IMR-90 (cell line): ENCODE measurements at regions not wholly inside any gene's neighbourhood (a gene's known extent, or its start where the extent isn't known, plus 50 kb on each side); places are given as distances from the start of the nearest gene placed in this dataset.

Experiments
- ATAC-seq: fragments of 200-7000 bp; cut with Tn5 transposase; 2 replicates; pipeline ENCODE4 v1.9.1; 2020; ENCODE audit warnings: low read depth, mild to moderate bottlenecking, moderate library complexity
- BruUV-seq: library from RNA; stranded (reverse); fragments of 400-500 nt; replicated peaks from 2 replicates; lab custom pipeline; 2021; lab: Mats Ljungman, UMichigan
- CTCF ChIA-PET: fragments of 300-600 bp; formaldehyde crosslinking; extraction: SDS; loops from one replicate; lab custom pipeline; 2021; ENCODE audit warnings: antibody characterized with exemption; lab: Yijun Ruan, JAX
- POLR2A ChIA-PET: fragments of 300-600 bp; sonication (Branson Sonifier 250); formaldehyde crosslinking; loops from one replicate; lab custom pipeline; 2022; ENCODE audit warnings: antibody characterized with exemption; ENCODE audit not compliant: unreplicated experiment; lab: Charles Lee
- DNase-seq: peaks from one replicate; pipeline ENCODE4 v3.0.0; 2013
- H2AFZ ChIP-seq: replicated peaks from 2 replicates; pipeline ENCODE3; 2013; ENCODE audit warnings: low read length, mild to moderate bottlenecking; ENCODE audit not compliant: poor library complexity
- H2AK5ac ChIP-seq: 2 replicates; pipeline ENCODE4 v1.6.1; 2013; ENCODE audit warnings: low read depth, low read length, inconsistent platforms
- H2AK9ac ChIP-seq: replicated peaks from 2 replicates; pipeline ENCODE3; 2013; ENCODE audit warnings: mild to moderate bottlenecking, low read depth, low read length, moderate library complexity; ENCODE audit not compliant: poor library complexity
- H2BK120ac ChIP-seq: 2 replicates; pipeline ENCODE4 v1.6.1; 2013; ENCODE audit warnings: low read depth, low read length, inconsistent platforms
- H2BK15ac ChIP-seq: 3 replicates; pipeline ENCODE4 v1.6.1; 2013; ENCODE audit warnings: low read depth, low read length, inconsistent platforms
- H2BK20ac ChIP-seq: 2 replicates; pipeline ENCODE4 v1.6.1; 2013; ENCODE audit warnings: low read depth, mild to moderate bottlenecking, inconsistent platforms, low read length, moderate library complexity
- H2BK5ac ChIP-seq: 2 replicates; pipeline ENCODE4 v1.6.1; 2013; ENCODE audit warnings: mild to moderate bottlenecking, low read depth, low read length, inconsistent platforms; ENCODE audit not compliant: poor library complexity, severe bottlenecking
- H3K14ac ChIP-seq: replicated peaks from 2 replicates; pipeline ENCODE4 v1.6.1; 2013; ENCODE audit warnings: low read depth, low read length, inconsistent platforms
- H3K18ac ChIP-seq: 2 replicates; pipeline ENCODE4 v1.6.1; 2013; ENCODE audit warnings: low read depth, low read length, control low read depth
- H3K23ac ChIP-seq: 2 replicates; pipeline ENCODE4 v1.6.1; 2013; ENCODE audit warnings: low read depth, low read length, inconsistent platforms
- H3K27ac ChIP-seq: 2 replicates; pipeline ENCODE4 v1.5.1; 2013; ENCODE audit warnings: mild to moderate bottlenecking, control low read depth, low read length; ENCODE audit not compliant: insufficient read depth
- H3K27me3 ChIP-seq: 2 replicates; pipeline ENCODE4 v1.6.1; 2013; ENCODE audit warnings: low read length; ENCODE audit not compliant: control insufficient read depth, insufficient read depth
- H3K36me3 ChIP-seq: 2 replicates; pipeline ENCODE4 v1.6.1; 2013; ENCODE audit warnings: low read length, mixed read lengths; ENCODE audit not compliant: control insufficient read depth, insufficient read depth
- H3K4ac ChIP-seq: 2 replicates; pipeline ENCODE4 v1.6.1; 2013; ENCODE audit warnings: low read depth, low read length, inconsistent platforms
- H3K4me1 ChIP-seq: 2 replicates; pipeline ENCODE4 v1.6.1; 2013; ENCODE audit warnings: low read length, mixed read lengths; ENCODE audit not compliant: control insufficient read depth, insufficient read depth
- H3K4me2 ChIP-seq: 2 replicates; pipeline ENCODE4 v1.6.1; 2013; ENCODE audit warnings: low read depth, mild to moderate bottlenecking, control low read depth, low read length, moderate library complexity
- H3K4me3 ChIP-seq: 2 replicates; pipeline ENCODE4 v1.5.1; 2013; ENCODE audit warnings: low read depth, mild to moderate bottlenecking, control low read depth, low read length, moderate library complexity; ENCODE audit not compliant: insufficient read depth
- H3K56ac ChIP-seq: 2 replicates; pipeline ENCODE4 v1.6.1; 2013; ENCODE audit warnings: low read length, inconsistent platforms; ENCODE audit not compliant: insufficient read depth; ENCODE audit errors: extremely low read depth
- H3K79me1 ChIP-seq, 2 experiments: 2 replicates each; pipeline ENCODE4 v1.6.1; 2013; ENCODE audit warnings: low read length in 2 of 2, inconsistent platforms in 1 of 2, low read depth in 1 of 2
- H3K9ac ChIP-seq: 2 replicates; pipeline ENCODE4 v1.6.1; 2013; ENCODE audit warnings: low read depth, low read length, control low read depth
- H3K9me1 ChIP-seq: 2 replicates; pipeline ENCODE4 v1.6.1; 2013; ENCODE audit warnings: low read length, inconsistent platforms; ENCODE audit not compliant: insufficient read depth
- H3K9me3 ChIP-seq: 2 replicates; pipeline ENCODE4 v1.6.1; 2013; ENCODE audit warnings: low read length; ENCODE audit not compliant: control insufficient read depth, insufficient read depth
- H4K20me1 ChIP-seq: 2 replicates; pipeline ENCODE4 v1.6.1; 2013; ENCODE audit warnings: low read length, inconsistent platforms; ENCODE audit not compliant: insufficient read depth
- H4K5ac ChIP-seq: 2 replicates; pipeline ENCODE4 v1.6.1; 2013; ENCODE audit warnings: mild to moderate bottlenecking, low read depth, low read length, control low read depth
- H4K8ac ChIP-seq, 2 experiments: 2 replicates each; pipeline ENCODE4 v1.6.1; 2013; ENCODE audit warnings: low read depth in 2 of 2, low read length in 2 of 2, control low read depth in 1 of 2, inconsistent platforms in 1 of 2
- H4K91ac ChIP-seq: 2 replicates; pipeline ENCODE4 v1.6.1; 2013; ENCODE audit warnings: low read depth, low read length, inconsistent platforms; ENCODE audit not compliant: insufficient read depth
- SMC3 ChIP-seq: fragments of 150-350 bp; IDR thresholded peaks from 2 replicates; pipeline ENCODE4 v1.6.1; 2016; ENCODE audit warnings: low read depth, mild to moderate bottlenecking, antibody characterized with exemption, low read length, moderate library complexity
- WGBS, 2 experiments: methylation state at CpG; one replicate each; pipeline versions ENCODE4 v1.1.5 to v1.1.7; 2013; ENCODE audit warnings: missing lambda C conversion rate in 2 of 2; ENCODE audit not compliant: insufficient read length in 1 of 2; ENCODE audit errors: extremely low coverage in 2 of 2; 5-methylcytosine and 5-hydroxymethylcytosine counted together
- dilution Hi-C: fragments of 300-500 bp; cut with HindIII; formaldehyde crosslinking; loops from one replicate; pipeline ENCODE4 v1.14.3; 2018; ENCODE audit warnings: low sequenced_read_pairs; ENCODE audit not compliant: unreplicated experiment
- in situ Hi-C: fragments of 300-500 bp; cut with MboI; formaldehyde crosslinking; loops from 3 replicates; pipeline ENCODE4 v1.14.3; 2019; ENCODE audit warnings: low sequenced_read_pairs, inconsistent platforms, mixed read lengths
- intact Hi-C: fragments of 100-400 bp; cut with micrococcal nuclease; formaldehyde crosslinking; loops from 2 replicates; pipeline ENCODE4 v1.10.0; 2022

DNA sequence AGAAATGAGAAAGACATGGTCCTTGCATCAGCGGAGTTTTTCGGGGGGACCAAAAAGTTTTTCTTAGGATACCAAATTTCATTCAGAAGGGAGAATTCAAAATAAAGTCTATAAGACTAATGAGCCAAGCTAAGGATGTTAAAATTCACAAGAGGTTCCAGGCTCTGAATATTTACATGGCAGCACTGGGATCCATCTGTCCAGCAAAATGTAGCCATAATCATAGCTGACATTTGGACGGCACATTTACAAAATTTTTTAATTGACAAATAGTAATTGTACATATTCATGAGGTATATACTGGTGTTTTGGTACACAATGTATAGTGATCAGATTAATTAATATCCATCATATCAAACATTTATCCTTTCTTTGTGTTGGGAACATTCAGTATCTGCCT, 107.9 kb downstream of the ZNF648 start:
- no peak overlapping the region for H3K14ac ChIP-seq
- no peak overlapping the region for H4K5ac ChIP-seq
- no peak overlapping the region for H3K4me2 ChIP-seq
- peaks cover 2% of the 10 kb centered on the region; the same call in 1 of the 2 replicates for H3K9me3 ChIP-seq
- no peak overlapping the region for H2AFZ ChIP-seq
- H3K9ac ChIP-seq: no peak overlapping the region
- intact Hi-C loops: no loop called here
- no peak overlapping the region for H4K91ac ChIP-seq
- no TSS peak for BruUV-seq
- no peaks in the 10 kb centered on the region for H3K79me1 ChIP-seq
- CTCF ChIA-PET: no interaction called here
- no peak overlapping the region for H2BK120ac ChIP-seq
- dilution Hi-C loops: no loop called here
- no peak overlapping the region for H2BK5ac ChIP-seq
- no peaks in the 10 kb centered on the region for H3K4me1 ChIP-seq
- no peak for TF ChIP-seq SMC3
- no peak overlapping the region for H3K56ac ChIP-seq
- ATAC-seq (no peak), DNase-seq (no peak)
- H4K20me1 ChIP-seq: no peaks in the 10 kb centered on the region
- H3K27ac ChIP-seq: no peak overlapping the region
- no peaks in the 10 kb centered on the region for H3K36me3 ChIP-seq
- no peaks in the 10 kb centered on the region for H3K9me1 ChIP-seq
- H2BK15ac ChIP-seq: no peak overlapping the region
- no peak overlapping the region for H2BK20ac ChIP-seq
- no peaks in the 10 kb centered on the region for H3K27me3 ChIP-seq
- H4K8ac ChIP-seq: no peak overlapping the region
- no peak overlapping the region for H2AK5ac ChIP-seq
- no peak overlapping the region for H2AK9ac ChIP-seq
- POLR2A ChIA-PET: no interaction called here
- no peak overlapping the region for H3K4ac ChIP-seq
- in situ Hi-C loops: no loop called here
- H3K18ac ChIP-seq: no peak overlapping the region
- no peak overlapping the region for H3K4me3 ChIP-seq
- WGBS, 2 experiments: no CpG with 5 or more reads among the region's 3 CpGs
- no peak overlapping the region for H3K23ac ChIP-seq
